Spinal cord (tissue), 9 donors: ENCODE measurements at regions not wholly inside any gene's neighbourhood (a gene's known extent, or its start where the extent isn't known, plus 50 kb on each side); places are given as distances from the start of the nearest gene placed in this dataset.

Source experiments
- DNase-seq, 6 donors: peaks; one replicate each; pipeline versions ENCODE4 v3.0.0 to v3.0.0-alpha.2; 2013 to 2015; ENCODE audit warnings: low spot score in 6 of 6, low read depth in 4 of 6
- H3K27ac ChIP-seq: one replicate; pipeline ENCODE4 v1.5.1; 2013; ENCODE audit warnings: low read depth, low read length, control low read depth
- H3K27me3 ChIP-seq: one replicate; pipeline ENCODE4 v1.6.1; 2013; ENCODE audit warnings: low read length; ENCODE audit not compliant: control insufficient read depth, insufficient read depth
- H3K36me3 ChIP-seq: one replicate; pipeline ENCODE4 v1.6.1; 2013; ENCODE audit warnings: low read length; ENCODE audit not compliant: control insufficient read depth, insufficient read depth
- H3K4me1 ChIP-seq: one replicate; pipeline ENCODE4 v1.6.1; 2013; ENCODE audit warnings: low read length; ENCODE audit not compliant: control insufficient read depth, insufficient read depth
- H3K4me3 ChIP-seq: one replicate; pipeline ENCODE4 v1.5.1; 2013; ENCODE audit warnings: low read depth, low read length, control low read depth
- H3K9me3 ChIP-seq: one replicate; pipeline ENCODE4 v1.6.1; 2013; ENCODE audit warnings: low read length; ENCODE audit not compliant: control insufficient read depth, insufficient read depth
- WGBS: methylation state at CpG from one replicate; pipeline ENCODE4 v1.1.5; 2013; ENCODE audit warnings: missing lambda C conversion rate; ENCODE audit not compliant: insufficient coverage; 5-methylcytosine and 5-hydroxymethylcytosine counted together
- donor health status: healthy.

DNA sequence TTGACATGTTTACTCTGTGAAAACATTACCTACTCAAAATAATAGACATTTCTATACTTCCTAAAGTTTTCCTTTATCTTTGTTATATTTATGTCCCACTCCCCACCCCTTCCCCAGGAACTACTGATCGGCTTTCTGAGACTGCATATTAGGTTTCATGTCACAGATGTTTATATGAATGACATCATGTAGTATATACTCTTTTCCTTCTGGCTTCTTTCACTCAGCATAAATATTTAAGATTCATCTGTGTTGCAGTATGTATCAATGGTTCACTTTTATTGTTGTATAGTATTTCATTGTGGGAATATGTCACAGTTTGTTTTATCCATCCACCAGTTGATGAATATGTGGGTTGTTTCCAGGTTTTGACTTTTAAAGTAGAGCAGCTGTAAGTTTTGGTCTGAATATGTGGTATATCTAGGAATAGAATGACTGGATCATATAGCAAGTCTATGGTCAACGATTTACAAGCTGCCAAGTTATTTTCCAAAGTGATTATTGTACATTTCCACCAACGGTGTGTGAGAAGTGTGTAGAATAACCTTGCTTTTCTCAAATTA lies 73.8 kb upstream of the CAV2 start:
- Histone ChIP-seq H3K27ac (no peak overlapping the region), H3K4me3 (no peak overlapping the region), H3K9me3 (no peaks in the 10 kb centered on the region), H3K36me3 (no peaks in the 10 kb centered on the region), H3K27me3 (no peaks in the 10 kb centered on the region), H3K4me1 (no peaks in the 10 kb centered on the region)
- no peak for DNase-seq
- WGBS = no CpG with 5 or more reads among the region's 3 CpGs

DNA sequence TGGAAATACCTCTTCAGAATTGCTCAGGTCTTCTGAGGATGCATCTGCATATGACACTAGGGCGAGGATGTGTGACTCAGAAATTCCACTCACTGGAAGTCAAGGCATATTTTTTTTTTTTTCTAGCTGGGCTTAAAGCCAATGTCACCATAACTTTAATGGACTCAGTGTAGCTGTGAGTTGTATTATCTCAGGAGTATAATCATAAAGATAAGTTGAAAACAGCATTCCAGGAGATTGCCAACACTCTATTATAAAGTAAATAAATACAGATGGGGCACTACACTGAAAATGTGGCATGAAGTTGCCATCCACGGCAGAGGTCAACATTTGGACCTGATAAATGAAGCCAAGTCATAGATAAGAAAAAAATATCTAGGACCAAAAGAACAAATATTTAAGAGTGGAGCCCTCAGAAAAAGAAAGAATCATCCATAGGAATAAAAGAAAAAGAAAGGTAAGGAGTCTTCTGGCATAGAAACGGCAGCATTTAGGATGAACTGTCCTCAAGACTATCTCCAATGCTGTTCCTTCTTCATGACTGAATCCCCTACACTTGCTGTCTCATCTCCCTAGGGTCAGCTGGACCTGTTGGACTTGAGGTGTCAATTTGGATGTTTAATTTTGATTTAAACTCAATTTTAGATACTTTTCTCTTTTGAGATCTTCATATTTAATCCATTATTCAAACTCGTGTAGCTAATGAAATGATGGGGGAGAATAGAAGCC lies 72.9 kb upstream of the CAV2 start:
- Histone ChIP-seq H3K27ac (no peak overlapping the region), H3K27me3 (no peaks in the 10 kb centered on the region), H3K9me3 (no peaks in the 10 kb centered on the region), H3K4me3 (no peak overlapping the region), H3K36me3 (no peaks in the 10 kb centered on the region), H3K4me1 (no peaks in the 10 kb centered on the region)
- no peak for DNase-seq
- 90% methylated on average over 2 of the region's 4 CpGs for WGBS

DNA sequence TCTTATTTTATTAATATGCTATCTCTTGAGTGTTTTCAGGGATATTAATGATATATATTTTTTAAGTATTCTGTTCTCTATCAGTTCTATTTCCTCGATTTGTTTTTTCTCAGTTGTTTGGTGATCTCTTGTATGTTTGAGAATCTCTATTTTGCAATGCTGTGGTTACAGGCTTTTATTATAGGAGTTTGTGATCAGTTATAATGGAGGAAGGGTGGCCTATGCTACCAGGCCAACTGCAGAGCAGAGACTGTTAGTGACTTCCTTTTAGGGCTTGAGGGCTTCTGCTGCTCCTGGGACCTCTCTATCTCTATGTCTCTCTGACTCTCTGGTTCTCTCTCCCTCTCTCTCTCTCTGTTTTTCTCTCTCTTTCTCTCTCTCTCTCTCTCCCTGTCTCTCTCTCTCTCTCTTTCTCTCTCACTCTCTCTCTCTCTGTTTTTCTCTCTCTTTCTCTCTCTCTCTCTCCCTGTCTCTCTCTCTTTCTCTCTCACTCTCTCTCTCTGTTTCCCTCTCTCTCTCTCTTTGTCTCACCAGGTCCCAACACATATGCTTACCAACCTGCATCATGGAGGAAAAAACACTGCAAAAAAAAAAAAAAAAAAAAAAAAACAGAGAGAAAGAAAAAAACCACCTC lies 69.4 kb upstream of the CAV2 start:
- Histone ChIP-seq H3K4me1 (no peaks in the 10 kb centered on the region), H3K36me3 (no peaks in the 10 kb centered on the region), H3K9me3 (no peaks in the 10 kb centered on the region), H3K27ac (no peak overlapping the region), H3K27me3 (no peaks in the 10 kb centered on the region), H3K4me3 (no peak overlapping the region)
- no CpG with 5 or more reads among the region's 1 CpG for WGBS
- no peak for DNase-seq

DNA sequence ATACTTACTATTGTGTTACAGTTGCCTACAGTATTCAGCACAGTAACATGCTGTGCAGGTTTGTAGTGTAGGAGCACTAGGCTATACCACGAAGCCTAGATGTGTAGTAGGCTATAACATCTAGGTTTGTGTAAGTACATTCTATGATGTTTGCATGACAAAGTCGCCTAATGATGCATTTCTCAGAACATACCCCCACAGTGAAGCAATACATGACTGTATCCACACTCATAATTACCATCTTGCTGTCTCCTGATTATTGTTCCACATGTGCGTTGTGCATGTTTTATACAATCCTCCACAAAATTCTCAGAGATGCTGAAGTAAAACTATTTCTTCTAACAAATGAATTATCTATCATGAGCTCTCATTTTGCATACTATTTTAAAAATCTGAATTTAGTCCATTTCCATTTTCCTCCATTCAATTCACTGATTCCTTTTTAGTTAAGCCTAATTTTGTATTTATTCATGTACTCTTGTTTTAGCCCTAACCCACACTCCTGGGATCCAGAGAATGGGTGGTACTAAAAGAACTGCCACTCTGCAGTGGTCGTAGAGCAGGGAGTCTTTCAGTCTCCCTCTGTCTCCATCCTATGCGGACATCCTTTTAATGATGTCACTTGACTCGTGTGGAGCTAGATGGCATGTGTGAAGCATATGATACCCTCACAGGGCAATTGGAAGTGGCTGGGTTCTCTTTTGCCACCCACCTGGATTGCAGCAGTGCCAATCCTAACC lies 67.6 kb upstream of the CAV2 start:
- no peak for DNase-seq
- no peaks in the 10 kb centered on the region for H3K4me1 ChIP-seq
- H3K27ac ChIP-seq = no peak overlapping the region
- H3K4me3 ChIP-seq = no peak overlapping the region
- H3K27me3 ChIP-seq = no peaks in the 10 kb centered on the region
- no peaks in the 10 kb centered on the region for H3K36me3 ChIP-seq
- H3K9me3 ChIP-seq = no peaks in the 10 kb centered on the region
- 95% methylated on average over 3 of the region's 6 CpGs for WGBS

DNA sequence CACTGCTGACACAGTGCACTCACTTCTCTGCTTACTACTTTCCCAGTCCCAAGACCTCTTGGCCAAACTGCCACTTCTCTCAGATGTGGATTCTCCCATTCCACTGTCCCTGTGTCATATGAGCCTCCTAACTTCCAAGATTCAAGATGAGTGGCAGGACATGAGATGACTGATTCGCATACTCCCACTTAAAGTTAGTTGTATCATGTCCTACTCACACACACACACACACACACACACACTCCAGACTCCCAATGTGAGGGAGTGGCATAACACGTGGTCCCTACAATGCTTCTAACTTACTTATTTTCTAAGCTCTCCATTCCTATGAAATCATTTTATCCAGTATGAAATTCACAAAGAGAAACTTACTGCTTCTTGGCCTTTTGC lies 67.0 kb upstream of the CAV2 start:
- WGBS = 100% methylated on average over 1 of the region's 2 CpGs
- no peak for DNase-seq
- H3K9me3 ChIP-seq = no peaks in the 10 kb centered on the region
- H3K27me3 ChIP-seq = no peaks in the 10 kb centered on the region
- no peaks in the 10 kb centered on the region for H3K4me1 ChIP-seq
- H3K27ac ChIP-seq = no peak overlapping the region
- no peaks in the 10 kb centered on the region for H3K36me3 ChIP-seq
- H3K4me3 ChIP-seq = no peak overlapping the region

DNA sequence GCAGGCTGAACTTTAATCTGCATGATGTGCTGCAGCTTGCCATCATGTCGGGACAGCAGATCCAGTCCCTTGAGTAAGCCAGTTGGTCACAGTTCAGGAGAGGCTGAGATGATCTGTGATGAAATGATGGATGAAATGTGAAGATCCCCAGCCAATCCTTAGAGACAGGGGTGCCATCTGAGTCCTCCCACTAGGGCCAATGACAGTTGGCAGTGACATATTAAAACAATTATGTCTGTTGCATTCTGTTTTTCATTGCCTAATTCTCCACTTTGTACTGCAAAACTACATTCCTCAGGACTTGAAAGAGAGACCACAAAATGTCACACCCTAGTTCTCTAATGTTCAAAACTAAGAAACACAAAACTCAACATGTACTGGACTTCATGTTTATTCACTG lies 66.3 kb upstream of the CAV2 start:
- WGBS = 67% methylated on average over 1 of the region's 1 CpG
- H3K27ac ChIP-seq = no peak overlapping the region
- H3K36me3 ChIP-seq = no peaks in the 10 kb centered on the region
- no peak overlapping the region for H3K4me3 ChIP-seq
- DNase-seq = peak in 1 of 6 donors; percentile 2
- H3K9me3 ChIP-seq = no peaks in the 10 kb centered on the region
- no peaks in the 10 kb centered on the region for H3K4me1 ChIP-seq
- no peaks in the 10 kb centered on the region for H3K27me3 ChIP-seq

DNA sequence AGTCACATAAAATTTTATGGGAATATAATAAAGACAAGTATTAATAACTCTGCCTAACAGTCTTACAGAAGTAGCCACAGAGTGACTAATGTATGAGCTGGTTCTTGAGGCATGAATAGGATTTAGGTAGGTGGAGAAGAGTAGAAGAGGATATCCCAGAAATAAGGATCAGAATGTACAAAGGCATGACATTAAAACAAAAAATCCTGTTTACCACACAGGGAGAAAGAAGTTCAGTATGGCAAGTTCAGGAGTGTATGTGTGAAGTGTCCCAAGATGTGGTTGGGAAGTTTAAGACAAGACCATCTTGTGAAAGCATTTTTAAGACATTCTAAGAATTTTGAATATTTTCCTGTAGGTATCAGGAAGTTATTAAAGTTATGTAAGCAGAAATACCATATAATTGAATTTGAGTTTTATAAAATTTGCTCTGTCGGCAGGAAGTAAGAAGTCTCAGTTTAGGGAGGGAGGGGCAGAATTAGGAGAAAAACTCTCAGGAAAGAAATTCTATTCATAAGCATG lies 64.7 kb upstream of the CAV2 start:
- Histone ChIP-seq H3K4me3 (no peak overlapping the region), H3K27ac (no peak overlapping the region), H3K4me1 (no peaks in the 10 kb centered on the region), H3K9me3 (no peaks in the 10 kb centered on the region), H3K27me3 (no peaks in the 10 kb centered on the region), H3K36me3 (no peaks in the 10 kb centered on the region)
- WGBS = no CpG with 5 or more reads among the region's 1 CpG
- no peak for DNase-seq

DNA sequence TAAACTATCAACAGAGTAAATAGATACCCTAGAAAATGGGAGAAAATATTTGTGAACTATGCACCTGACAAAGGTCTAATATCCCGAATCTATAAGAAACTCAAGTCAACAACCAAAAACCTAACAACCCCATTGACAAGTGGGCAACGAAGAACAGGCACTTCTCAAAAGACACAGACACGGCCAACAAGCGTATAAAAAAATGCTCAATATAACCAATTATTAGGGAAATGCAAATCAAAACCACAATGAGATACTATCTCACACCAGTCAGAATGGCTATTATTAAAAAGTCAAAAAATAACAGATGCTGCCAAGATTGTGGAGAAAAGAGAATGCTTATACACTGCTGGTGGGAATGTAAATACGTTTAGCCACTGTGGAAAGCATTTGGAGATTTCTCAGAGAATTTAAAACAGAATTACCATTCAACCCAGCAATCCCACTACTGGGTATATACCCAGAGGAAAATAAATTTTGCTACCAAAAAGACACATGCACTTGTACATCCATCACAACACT lies 63.2 kb upstream of the CAV2 start:
- Histone ChIP-seq H3K4me3 (no peak overlapping the region), H3K36me3 (no peaks in the 10 kb centered on the region), H3K9me3 (no peaks in the 10 kb centered on the region), H3K4me1 (no peaks in the 10 kb centered on the region), H3K27ac (no peak overlapping the region), H3K27me3 (no peaks in the 10 kb centered on the region)
- WGBS = 80% methylated on average over 1 of the region's 5 CpGs
- DNase-seq = no peak

DNA sequence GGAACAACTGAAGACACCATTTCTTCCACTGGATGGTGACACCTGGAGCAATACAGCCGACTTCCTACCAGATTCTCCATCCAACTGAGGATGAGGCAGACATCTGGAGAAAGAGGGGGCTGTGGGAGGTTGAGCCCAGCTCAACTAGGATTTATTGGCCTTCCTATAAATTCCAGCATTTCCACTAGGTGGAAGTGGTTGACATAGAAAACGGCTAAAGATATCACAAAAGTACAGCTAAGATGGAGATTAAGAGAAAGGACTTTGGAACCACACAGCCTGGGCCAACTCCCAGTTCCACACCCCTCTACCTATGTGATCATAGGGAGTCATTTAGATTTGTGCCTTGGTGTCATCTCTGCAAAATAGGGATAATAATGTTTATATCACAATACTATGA lies 61.3 kb upstream of the CAV2 start:
- Histone ChIP-seq H3K36me3 (no peaks in the 10 kb centered on the region), H3K9me3 (no peaks in the 10 kb centered on the region), H3K4me1 (no peaks in the 10 kb centered on the region), H3K4me3 (no peak overlapping the region), H3K27ac (no peak overlapping the region), H3K27me3 (no peaks in the 10 kb centered on the region)
- DNase-seq = no peak
- no CpG with 5 or more reads among the region's 2 CpGs for WGBS
